HEK293 (cell line): ENCODE measurements at regions not wholly inside any gene's neighbourhood (a gene's known extent, or its start where the extent isn't known, plus 50 kb on each side); places are given as distances from the start of the nearest gene placed in this dataset.

Source experiments
- HOXC10 ChIP-seq: sonication (generic); formaldehyde crosslinking; IDR thresholded peaks from 2 replicates; pipeline ENCODE4 v1.8.1; 2023; ENCODE audit warnings: mild to moderate bottlenecking, missing genetic modification reagents
- MEIS1 ChIP-seq: sonication (generic); formaldehyde crosslinking; IDR thresholded peaks from 2 replicates; pipeline ENCODE4 v1.8.1; 2022; ENCODE audit warnings: missing genetic modification reagents, mild to moderate bottlenecking, borderline replicate concordance
- OVOL3 ChIP-seq: fragments of 450-650 bp; formaldehyde crosslinking; IDR thresholded peaks from 2 replicates; pipeline ENCODE4 v1.5.1; 2016; ENCODE audit warnings: missing biosample characterization, missing genetic modification characterization
- RBAK ChIP-seq: fragments of 450-650 bp; formaldehyde crosslinking; IDR thresholded peaks from 2 replicates; pipeline ENCODE4 v1.5.1; 2016; ENCODE audit warnings: missing biosample characterization, missing genetic modification characterization
- SALL2 ChIP-seq: fragments of 450-650 bp; formaldehyde crosslinking; IDR thresholded peaks from 2 replicates; pipeline ENCODE4 v1.5.0; 2017; ENCODE audit warnings: missing biosample characterization, mild to moderate bottlenecking, missing genetic modification characterization, borderline replicate concordance
- SP3 ChIP-seq: fragments of 450-650 bp; formaldehyde crosslinking; IDR thresholded peaks from 2 replicates; pipeline ENCODE4 v1.5.1; 2016; ENCODE audit warnings: missing biosample characterization, missing genetic modification characterization
- ZBTB21 ChIP-seq: fragments of 450-650 bp; formaldehyde crosslinking; IDR thresholded peaks from 2 replicates; pipeline ENCODE4 v1.5.1; 2017; ENCODE audit warnings: missing biosample characterization, missing genetic modification characterization
- ZNF155 ChIP-seq: fragments of 450-650 bp; formaldehyde crosslinking; IDR thresholded peaks from 2 replicates; pipeline ENCODE4 v1.5.1; 2016; ENCODE audit warnings: missing biosample characterization, missing genetic modification characterization
- ZNF19 ChIP-seq: fragments of 450-650 bp; formaldehyde crosslinking; IDR thresholded peaks from 2 replicates; pipeline ENCODE4; 2016; ENCODE audit warnings: missing biosample characterization, missing genetic modification characterization, low read depth
- ZNF221 ChIP-seq: fragments of 450-650 bp; formaldehyde crosslinking; IDR thresholded peaks from 2 replicates; pipeline ENCODE4 v1.5.1; 2017; ENCODE audit warnings: missing biosample characterization, missing genetic modification characterization, borderline replicate concordance
- ZNF223 ChIP-seq: fragments of 450-650 bp; formaldehyde crosslinking; IDR thresholded peaks from 2 replicates; pipeline ENCODE4 v1.5.1; 2016; ENCODE audit warnings: missing biosample characterization, missing genetic modification characterization
- ZNF366 ChIP-seq: fragments of 450-650 bp; formaldehyde crosslinking; conservative IDR thresholded peaks from 2 replicates; pipeline ENCODE4 v1.5.1; 2016; ENCODE audit warnings: missing biosample characterization, missing genetic modification characterization
- ZNF391 ChIP-seq: fragments of 450-650 bp; formaldehyde crosslinking; IDR thresholded peaks from 2 replicates; pipeline ENCODE4 v1.5.1; 2016; ENCODE audit warnings: low read depth, missing biosample characterization, missing genetic modification characterization, borderline replicate concordance
- ZNF426 ChIP-seq: fragments of 450-650 bp; formaldehyde crosslinking; IDR thresholded peaks from 2 replicates; pipeline ENCODE4 v1.5.1; 2017; ENCODE audit warnings: missing biosample characterization, missing genetic modification characterization, mild to moderate bottlenecking, inconsistent platforms, moderate library complexity
- ZNF433 ChIP-seq: fragments of 450-650 bp; formaldehyde crosslinking; IDR thresholded peaks from 2 replicates; pipeline ENCODE4 v1.5.1; 2016; ENCODE audit warnings: missing biosample characterization, missing genetic modification characterization, low read depth
- ZNF510 ChIP-seq: fragments of 450-650 bp; formaldehyde crosslinking; IDR thresholded peaks from 2 replicates; pipeline ENCODE4 v1.5.1; 2018; ENCODE audit warnings: mild to moderate bottlenecking, missing genetic modification characterization, missing biosample characterization; ENCODE audit not compliant: insufficient replicate concordance
- ZNF549 ChIP-seq: fragments of 450-650 bp; IDR thresholded peaks from 2 replicates; pipeline ENCODE4 v1.5.1; 2018; ENCODE audit warnings: missing biosample characterization, missing genetic modification characterization, mild to moderate bottlenecking, inconsistent platforms, moderate library complexity
- ZNF558 ChIP-seq: fragments of 450-650 bp; formaldehyde crosslinking; IDR thresholded peaks from 2 replicates; pipeline ENCODE4 v1.5.1; 2016; ENCODE audit warnings: missing biosample characterization, missing genetic modification characterization
- ZNF596 ChIP-seq: fragments of 450-650 bp; IDR thresholded peaks from 2 replicates; pipeline ENCODE4 v1.5.0; 2018; ENCODE audit warnings: missing biosample characterization, mild to moderate bottlenecking, missing genetic modification characterization, moderate library complexity
- ZNF747 ChIP-seq: fragments of 450-650 bp; formaldehyde crosslinking; IDR thresholded peaks from 2 replicates; pipeline ENCODE4 v1.5.1; 2016; ENCODE audit warnings: missing biosample characterization, missing genetic modification characterization
- ZNF768 ChIP-seq: fragments of 450-650 bp; formaldehyde crosslinking; IDR thresholded peaks from 2 replicates; pipeline ENCODE4 v1.5.1; 2018; ENCODE audit warnings: missing biosample characterization, mild to moderate bottlenecking, missing genetic modification characterization
- ZNF776 ChIP-seq: fragments of 450-650 bp; formaldehyde crosslinking; IDR thresholded peaks from 2 replicates; pipeline ENCODE4 v1.5.0; 2017; ENCODE audit warnings: missing biosample characterization, missing genetic modification characterization, borderline replicate concordance
- ZNF777 ChIP-seq: fragments of 450-650 bp; formaldehyde crosslinking; IDR thresholded peaks from 2 replicates; pipeline ENCODE4 v1.5.1; 2017; ENCODE audit warnings: missing biosample characterization, missing genetic modification characterization, borderline replicate concordance
- ZSCAN30 ChIP-seq: fragments of 450-650 bp; IDR thresholded peaks from 2 replicates; pipeline ENCODE4 v1.5.1; 2018; ENCODE audit warnings: missing biosample characterization, mild to moderate bottlenecking, missing genetic modification characterization, moderate library complexity
- ZXDB ChIP-seq: fragments of 450-650 bp; formaldehyde crosslinking; IDR thresholded peaks from 2 replicates; pipeline ENCODE4 v1.5.1; 2016; ENCODE audit warnings: missing biosample characterization, missing genetic modification characterization
- TF ChIP-seq, protein P1 (sequence below): fragments of 450-650 bp; formaldehyde crosslinking; IDR thresholded peaks from 2 replicates; pipeline ENCODE4 v1.5.1; 2016; ENCODE audit warnings: missing biosample characterization, missing genetic modification characterization
- TF ChIP-seq, protein P2 (sequence below): fragments of 450-650 bp; formaldehyde crosslinking; IDR thresholded peaks from 2 replicates; pipeline ENCODE4 v1.5.1; 2016; ENCODE audit warnings: missing biosample characterization, missing genetic modification characterization
- TF ChIP-seq, protein P3 (sequence below): fragments of 450-650 bp; formaldehyde crosslinking; IDR thresholded peaks from 2 replicates; pipeline ENCODE4 v1.5.1; 2016; ENCODE audit warnings: missing biosample characterization, missing genetic modification characterization, borderline replicate concordance
- TF ChIP-seq, protein P4 (sequence below): fragments of 450-650 bp; formaldehyde crosslinking; IDR thresholded peaks from 2 replicates; pipeline ENCODE4 v1.5.1; 2016; ENCODE audit warnings: missing biosample characterization, missing genetic modification characterization
- TF ChIP-seq, protein P5 (sequence below): fragments of 450-650 bp; formaldehyde crosslinking; IDR thresholded peaks from 2 replicates; pipeline ENCODE4 v1.5.1; 2016; ENCODE audit warnings: missing biosample characterization, missing genetic modification characterization
- TF ChIP-seq, protein P6 (sequence below): fragments of 450-650 bp; formaldehyde crosslinking; IDR thresholded peaks from 2 replicates; pipeline ENCODE4 v1.5.1; 2016; ENCODE audit warnings: missing biosample characterization, missing genetic modification characterization

DNA sequence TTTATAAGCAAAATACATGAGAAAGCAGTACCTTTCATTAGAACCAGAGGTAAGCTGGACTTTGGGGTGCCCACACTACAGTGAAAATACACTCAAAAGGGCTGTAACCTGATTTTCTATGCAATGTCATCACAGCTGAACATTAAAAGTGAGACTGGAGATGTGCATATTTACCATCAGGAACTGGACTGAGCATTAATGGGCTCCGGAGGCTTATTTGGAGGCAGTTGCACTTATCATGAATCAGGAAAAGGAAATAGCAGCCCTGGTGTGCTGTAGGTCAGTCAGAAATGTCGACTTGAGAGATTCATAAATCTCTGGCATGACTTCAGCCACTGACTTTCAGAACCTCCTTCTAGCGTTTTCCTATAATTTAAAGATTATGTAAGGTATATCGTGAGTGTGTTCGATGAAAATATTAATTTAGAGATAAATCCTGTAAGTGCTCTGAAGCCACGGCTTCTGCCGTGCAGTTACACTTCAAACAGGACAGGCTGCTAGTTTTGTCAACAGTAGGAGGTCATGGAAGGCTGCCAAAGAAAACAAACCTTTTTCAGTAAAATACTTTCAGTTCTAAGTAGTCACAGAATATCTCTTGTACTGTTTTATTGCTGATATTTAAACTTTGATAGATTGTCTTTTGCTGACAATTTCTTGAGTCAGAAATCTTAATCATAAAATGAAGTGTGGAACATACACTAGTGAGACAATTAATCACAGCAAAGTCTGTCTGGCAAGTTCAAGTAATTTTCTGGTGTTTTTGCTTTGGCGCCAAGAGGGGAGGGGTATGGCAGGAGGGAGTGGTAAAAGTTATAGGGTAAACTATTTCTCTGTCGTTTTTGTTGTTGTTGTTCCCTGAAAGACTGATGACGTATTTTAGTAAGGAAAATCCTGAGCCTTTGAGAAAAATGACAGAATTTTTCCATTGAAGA is 939.7 kb downstream of the NR2F1-AS1 start (continued):
- TF ChIP-seq HOXC10 (CRISPR knock-in tag) (0 out of 2 replicates have a peak, but pooled peaks have one; percentile 49), ZNF777 (tag by site-specific recombination) (no peak), ZNF558 (tag by site-specific recombination) (no peak), ZNF221 (tag by site-specific recombination) (no peak), MEIS1 (CRISPR knock-in tag) (peak; percentile 80; the same call in 1 of the 2 replicates), ZNF549 (tag by site-specific recombination) (peak; percentile 11; the same call in 1 of the 2 replicates), ZXDB (tag by site-specific recombination) (peak; percentile 85), ZNF596 (tag by site-specific recombination) (0 out of 2 replicates have a peak, but pooled peaks have one; percentile 4), ZNF768 (tag by site-specific recombination) (no peak), RBAK (no peak), ZNF223 (tag by site-specific recombination) (no peak), ZBTB21 (tag by site-specific recombination) (peak; percentile 26; the same call in 1 of the 2 replicates), ZNF155 (tag by site-specific recombination) (no peak), SP3 (tag by site-specific recombination) (no peak), ZNF776 (no peak), ZNF19 (tag by site-specific recombination) (no peak), ZNF433 (tag by site-specific recombination) (no peak), ZNF391 (tag by site-specific recombination) (no peak), ZNF747 (tag by site-specific recombination) (no peak), ZNF366 (tag by site-specific recombination) (peak; percentile 86), SALL2 (tag by site-specific recombination) (no peak), ZSCAN30 (tag by site-specific recombination) (peak; percentile 88), OVOL3 (peak; percentile 72; the same call in 1 of the 2 replicates), ZNF426 (no peak), ZNF510 (tag by site-specific recombination) (no peak)
- TF ChIP-seq, protein P1, sequence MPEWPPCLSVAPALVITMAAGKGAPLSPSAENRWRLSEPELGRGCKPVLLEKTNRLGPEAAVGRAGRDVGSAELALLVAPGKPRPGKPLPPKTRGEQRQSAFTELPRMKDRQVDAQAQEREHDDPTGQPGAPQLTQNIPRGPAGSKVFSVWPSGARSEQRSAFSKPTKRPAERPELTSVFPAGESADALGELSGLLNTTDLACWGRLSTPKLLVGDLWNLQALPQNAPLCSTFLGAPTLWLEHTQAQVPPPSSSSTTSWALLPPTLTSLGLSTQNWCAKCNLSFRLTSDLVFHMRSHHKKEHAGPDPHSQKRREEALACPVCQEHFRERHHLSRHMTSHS = no peak
- TF ChIP-seq, protein P2, sequence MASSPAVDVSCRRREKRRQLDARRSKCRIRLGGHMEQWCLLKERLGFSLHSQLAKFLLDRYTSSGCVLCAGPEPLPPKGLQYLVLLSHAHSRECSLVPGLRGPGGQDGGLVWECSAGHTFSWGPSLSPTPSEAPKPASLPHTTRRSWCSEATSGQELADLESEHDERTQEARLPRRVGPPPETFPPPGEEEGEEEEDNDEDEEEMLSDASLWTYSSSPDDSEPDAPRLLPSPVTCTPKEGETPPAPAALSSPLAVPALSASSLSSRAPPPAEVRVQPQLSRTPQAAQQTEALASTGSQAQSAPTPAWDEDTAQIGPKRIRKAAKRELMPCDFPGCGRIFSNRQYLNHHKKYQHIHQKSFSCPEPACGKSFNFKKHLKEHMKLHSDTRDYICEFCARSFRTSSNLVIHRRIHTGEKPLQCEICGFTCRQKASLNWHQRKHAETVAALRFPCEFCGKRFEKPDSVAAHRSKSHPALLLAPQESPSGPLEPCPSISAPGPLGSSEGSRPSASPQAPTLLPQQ (tag by site-specific recombination) = no peak
- TF ChIP-seq, protein P3, sequence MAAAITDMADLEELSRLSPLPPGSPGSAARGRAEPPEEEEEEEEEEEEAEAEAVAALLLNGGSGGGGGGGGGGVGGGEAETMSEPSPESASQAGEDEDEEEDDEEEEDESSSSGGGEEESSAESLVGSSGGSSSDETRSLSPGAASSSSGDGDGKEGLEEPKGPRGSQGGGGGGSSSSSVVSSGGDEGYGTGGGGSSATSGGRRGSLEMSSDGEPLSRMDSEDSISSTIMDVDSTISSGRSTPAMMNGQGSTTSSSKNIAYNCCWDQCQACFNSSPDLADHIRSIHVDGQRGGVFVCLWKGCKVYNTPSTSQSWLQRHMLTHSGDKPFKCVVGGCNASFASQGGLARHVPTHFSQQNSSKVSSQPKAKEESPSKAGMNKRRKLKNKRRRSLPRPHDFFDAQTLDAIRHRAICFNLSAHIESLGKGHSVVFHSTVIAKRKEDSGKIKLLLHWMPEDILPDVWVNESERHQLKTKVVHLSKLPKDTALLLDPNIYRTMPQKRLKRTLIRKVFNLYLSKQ = no peak
- TF ChIP-seq, protein P4, sequence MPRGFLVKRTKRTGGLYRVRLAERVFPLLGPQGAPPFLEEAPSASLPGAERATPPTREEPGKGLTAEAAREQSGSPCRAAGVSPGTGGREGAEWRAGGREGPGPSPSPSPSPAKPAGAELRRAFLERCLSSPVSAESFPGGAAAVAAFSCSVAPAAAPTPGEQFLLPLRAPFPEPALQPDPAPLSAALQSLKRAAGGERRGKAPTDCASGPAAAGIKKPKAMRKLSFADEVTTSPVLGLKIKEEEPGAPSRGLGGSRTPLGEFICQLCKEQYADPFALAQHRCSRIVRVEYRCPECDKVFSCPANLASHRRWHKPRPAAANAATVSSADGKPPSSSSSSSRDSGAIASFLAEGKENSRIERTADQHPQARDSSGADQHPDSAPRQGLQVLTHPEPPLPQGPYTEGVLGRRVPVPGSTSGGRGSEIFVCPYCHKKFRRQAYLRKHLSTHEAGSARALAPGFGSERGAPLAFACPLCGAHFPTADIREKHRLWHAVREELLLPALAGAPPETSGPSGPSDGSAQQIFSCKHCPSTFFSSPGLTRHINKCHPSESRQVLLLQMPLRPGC (tag by site-specific recombination) = no peak
- TF ChIP-seq, protein P5, sequence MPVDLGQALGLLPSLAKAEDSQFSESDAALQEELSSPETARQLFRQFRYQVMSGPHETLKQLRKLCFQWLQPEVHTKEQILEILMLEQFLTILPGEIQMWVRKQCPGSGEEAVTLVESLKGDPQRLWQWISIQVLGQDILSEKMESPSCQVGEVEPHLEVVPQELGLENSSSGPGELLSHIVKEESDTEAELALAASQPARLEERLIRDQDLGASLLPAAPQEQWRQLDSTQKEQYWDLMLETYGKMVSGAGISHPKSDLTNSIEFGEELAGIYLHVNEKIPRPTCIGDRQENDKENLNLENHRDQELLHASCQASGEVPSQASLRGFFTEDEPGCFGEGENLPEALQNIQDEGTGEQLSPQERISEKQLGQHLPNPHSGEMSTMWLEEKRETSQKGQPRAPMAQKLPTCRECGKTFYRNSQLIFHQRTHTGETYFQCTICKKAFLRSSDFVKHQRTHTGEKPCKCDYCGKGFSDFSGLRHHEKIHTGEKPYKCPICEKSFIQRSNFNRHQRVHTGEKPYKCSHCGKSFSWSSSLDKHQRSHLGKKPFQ (tag by site-specific recombination) = peak; percentile 80; the same call in 1 of the 2 replicates
- TF ChIP-seq, protein P6, sequence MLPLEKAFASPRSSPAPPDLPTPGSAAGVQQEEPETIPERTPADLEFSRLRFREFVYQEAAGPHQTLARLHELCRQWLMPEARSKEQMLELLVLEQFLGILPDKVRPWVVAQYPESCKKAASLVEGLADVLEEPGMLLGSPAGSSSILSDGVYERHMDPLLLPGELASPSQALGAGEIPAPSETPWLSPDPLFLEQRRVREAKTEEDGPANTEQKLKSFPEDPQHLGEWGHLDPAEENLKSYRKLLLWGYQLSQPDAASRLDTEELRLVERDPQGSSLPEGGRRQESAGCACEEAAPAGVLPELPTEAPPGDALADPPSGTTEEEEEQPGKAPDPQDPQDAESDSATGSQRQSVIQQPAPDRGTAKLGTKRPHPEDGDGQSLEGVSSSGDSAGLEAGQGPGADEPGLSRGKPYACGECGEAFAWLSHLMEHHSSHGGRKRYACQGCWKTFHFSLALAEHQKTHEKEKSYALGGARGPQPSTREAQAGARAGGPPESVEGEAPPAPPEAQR (tag by site-specific recombination) = no peak
